ENCODE measurements at regions not wholly inside any gene's neighbourhood (a gene's known extent, or its start where the extent isn't known, plus 50 kb on each side); places are given as distances from the start of the nearest gene placed in this dataset.

DNA sequence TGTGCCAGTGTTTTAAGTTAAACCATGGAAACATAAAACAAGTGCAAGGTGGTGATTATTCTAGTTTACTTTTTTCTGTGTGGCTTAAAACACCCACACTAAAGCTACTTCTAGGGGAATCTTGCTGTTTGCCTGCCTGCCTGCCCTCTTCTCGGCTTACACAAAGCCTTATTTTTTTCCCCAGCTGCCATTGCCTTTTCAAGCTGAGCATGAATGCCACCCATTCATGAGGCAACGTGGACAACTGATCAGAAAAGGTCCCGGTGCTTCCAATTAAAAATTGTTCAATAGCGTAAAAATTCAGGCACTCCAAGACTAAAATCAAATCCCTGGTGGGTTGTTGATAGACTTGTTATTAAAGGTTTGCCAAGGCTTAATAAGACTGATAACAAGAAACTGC lies 401.4 kb downstream of the TMEM161B start:
- TF ChIP-seq, protein P1, sequence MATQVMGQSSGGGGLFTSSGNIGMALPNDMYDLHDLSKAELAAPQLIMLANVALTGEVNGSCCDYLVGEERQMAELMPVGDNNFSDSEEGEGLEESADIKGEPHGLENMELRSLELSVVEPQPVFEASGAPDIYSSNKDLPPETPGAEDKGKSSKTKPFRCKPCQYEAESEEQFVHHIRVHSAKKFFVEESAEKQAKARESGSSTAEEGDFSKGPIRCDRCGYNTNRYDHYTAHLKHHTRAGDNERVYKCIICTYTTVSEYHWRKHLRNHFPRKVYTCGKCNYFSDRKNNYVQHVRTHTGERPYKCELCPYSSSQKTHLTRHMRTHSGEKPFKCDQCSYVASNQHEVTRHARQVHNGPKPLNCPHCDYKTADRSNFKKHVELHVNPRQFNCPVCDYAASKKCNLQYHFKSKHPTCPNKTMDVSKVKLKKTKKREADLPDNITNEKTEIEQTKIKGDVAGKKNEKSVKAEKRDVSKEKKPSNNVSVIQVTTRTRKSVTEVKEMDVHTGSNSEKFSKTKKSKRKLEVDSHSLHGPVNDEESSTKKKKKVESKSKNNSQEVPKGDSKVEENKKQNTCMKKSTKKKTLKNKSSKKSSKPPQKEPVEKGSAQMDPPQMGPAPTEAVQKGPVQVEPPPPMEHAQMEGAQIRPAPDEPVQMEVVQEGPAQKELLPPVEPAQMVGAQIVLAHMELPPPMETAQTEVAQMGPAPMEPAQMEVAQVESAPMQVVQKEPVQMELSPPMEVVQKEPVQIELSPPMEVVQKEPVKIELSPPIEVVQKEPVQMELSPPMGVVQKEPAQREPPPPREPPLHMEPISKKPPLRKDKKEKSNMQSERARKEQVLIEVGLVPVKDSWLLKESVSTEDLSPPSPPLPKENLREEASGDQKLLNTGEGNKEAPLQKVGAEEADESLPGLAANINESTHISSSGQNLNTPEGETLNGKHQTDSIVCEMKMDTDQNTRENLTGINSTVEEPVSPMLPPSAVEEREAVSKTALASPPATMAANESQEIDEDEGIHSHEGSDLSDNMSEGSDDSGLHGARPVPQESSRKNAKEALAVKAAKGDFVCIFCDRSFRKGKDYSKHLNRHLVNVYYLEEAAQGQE (IDR thresholded peaks at IDR 0.05; ENCODE audit: insufficient read depth in 1 of 2, low read depth in 2 of 2, low read length in 2 of 2): no peak
- no peak for TF ChIP-seq POLR2AphosphoS5 (IDR thresholded peaks at IDR 0.05; ENCODE audit: low read depth, low read length)
- no peak for TF ChIP-seq SIN3A (IDR thresholded peaks at IDR 0.05; ENCODE audit: borderline replicate concordance, insufficient read depth, low read length)
- no peak for TF ChIP-seq TAF1 (IDR thresholded peaks at IDR 0.05; ENCODE audit: borderline replicate concordance, insufficient read depth, low read length)
- TF ChIP-seq FOXP2 (optimal IDR thresholded peaks at IDR 0.05; ENCODE audit: borderline replicate concordance, extremely low read depth, extremely low read length, insufficient read depth): no peak

DNA sequence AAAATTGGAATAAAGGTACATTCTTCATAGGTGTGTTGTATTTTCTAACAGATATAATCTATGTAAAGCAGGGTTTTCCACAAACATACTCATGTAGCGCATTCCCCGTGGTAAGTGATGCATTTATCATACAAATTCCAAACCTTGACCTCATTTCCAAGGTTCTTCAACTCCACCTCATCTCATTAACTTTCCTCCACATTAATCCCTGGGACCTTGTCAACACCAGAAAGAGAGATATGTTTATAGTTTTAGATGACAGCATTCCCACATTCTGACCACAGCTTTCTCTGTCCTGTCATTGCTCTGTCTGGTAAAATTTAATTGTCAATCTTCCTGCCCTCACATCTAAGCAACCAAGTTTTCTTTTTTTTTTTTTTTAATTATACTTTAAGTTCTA lies 415.1 kb downstream of the TMEM161B start:
- TF ChIP-seq, protein P1 (IDR thresholded peaks at IDR 0.05; ENCODE audit: insufficient read depth in 1 of 2, low read depth in 2 of 2, low read length in 2 of 2): no peak
- TF ChIP-seq SIN3A (IDR thresholded peaks at IDR 0.05; ENCODE audit: borderline replicate concordance, insufficient read depth, low read length): no peak
- no peak for TF ChIP-seq FOXP2 (optimal IDR thresholded peaks at IDR 0.05; ENCODE audit: borderline replicate concordance, extremely low read depth, extremely low read length, insufficient read depth)
- TF ChIP-seq TAF1 (IDR thresholded peaks at IDR 0.05; ENCODE audit: borderline replicate concordance, insufficient read depth, low read length): no peak
- no peak for TF ChIP-seq POLR2AphosphoS5 (IDR thresholded peaks at IDR 0.05; ENCODE audit: low read depth, low read length)

DNA sequence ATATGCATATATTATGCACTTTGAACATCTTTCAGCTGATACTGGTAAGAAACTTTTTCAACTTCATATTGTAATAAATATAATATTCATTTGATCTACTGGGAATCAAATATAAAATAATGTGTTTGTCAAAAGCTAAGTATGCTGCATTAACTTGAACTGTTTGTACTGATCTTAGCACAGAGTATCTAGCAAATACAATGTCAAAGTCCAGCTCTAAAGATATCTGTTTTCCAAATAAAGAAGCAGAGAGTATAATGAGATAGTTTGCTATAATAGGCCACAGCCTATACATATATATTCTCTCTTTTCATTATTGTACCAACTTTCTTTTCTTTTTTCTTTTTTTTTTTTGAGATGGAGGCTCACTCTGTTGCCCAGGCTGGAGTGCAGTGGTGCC lies 417.0 kb downstream of the TMEM161B start:
- TF ChIP-seq POLR2AphosphoS5 (IDR thresholded peaks at IDR 0.05; ENCODE audit: low read depth, low read length): no peak
- no peak for TF ChIP-seq TAF1 (IDR thresholded peaks at IDR 0.05; ENCODE audit: borderline replicate concordance, insufficient read depth, low read length)

DNA sequence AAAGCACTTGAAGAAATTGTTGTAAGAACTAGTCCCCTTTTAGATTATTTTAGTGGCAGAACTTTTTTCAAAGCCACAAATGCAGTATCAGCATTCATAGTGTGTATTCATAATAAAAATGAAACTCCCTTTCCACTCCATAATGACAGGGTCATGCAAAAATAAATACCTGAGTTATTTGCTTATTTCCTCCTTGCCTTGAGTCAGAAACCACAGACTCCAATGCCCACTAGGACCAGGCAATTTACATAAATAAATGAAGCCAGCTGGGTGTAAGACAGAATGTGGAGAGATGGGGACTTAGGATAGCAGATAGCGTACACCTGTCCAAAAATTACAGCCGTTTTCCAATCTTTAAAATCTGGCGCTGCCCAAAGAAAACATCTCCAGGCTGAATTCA lies 417.8 kb downstream of the TMEM161B start:
- TF ChIP-seq TAF1 (IDR thresholded peaks at IDR 0.05; ENCODE audit: borderline replicate concordance, insufficient read depth, low read length): no peak
- TF ChIP-seq, protein P1 (IDR thresholded peaks at IDR 0.05; ENCODE audit: insufficient read depth in 1 of 2, low read depth in 2 of 2, low read length in 2 of 2): no peak
- no peak for TF ChIP-seq SIN3A (IDR thresholded peaks at IDR 0.05; ENCODE audit: borderline replicate concordance, insufficient read depth, low read length)
- no peak for TF ChIP-seq POLR2AphosphoS5 (IDR thresholded peaks at IDR 0.05; ENCODE audit: low read depth, low read length)
- no peak for TF ChIP-seq FOXP2 (optimal IDR thresholded peaks at IDR 0.05; ENCODE audit: borderline replicate concordance, extremely low read depth, extremely low read length, insufficient read depth)

DNA sequence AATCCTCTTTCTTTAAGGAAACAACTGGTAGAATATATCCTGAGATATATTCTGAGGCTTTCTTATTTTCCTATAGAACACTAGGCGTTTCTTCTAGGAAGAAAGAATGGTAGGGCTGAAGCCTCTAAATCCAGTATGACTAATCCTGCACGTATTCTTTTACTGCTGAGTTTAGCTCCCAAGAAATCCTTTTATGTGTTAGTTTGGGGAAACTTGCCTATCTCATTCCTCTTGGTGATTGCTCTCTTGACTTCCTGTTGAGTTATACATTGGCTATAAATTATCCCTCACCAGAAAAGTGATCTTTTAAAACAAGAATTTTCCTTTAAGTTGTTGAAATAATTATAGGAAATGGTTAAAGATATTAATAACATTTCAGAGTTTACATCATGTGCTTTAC lies 422.9 kb downstream of the TMEM161B start:
- TF ChIP-seq SIN3A (IDR thresholded peaks at IDR 0.05; ENCODE audit: borderline replicate concordance, insufficient read depth, low read length): no peak
- TF ChIP-seq FOXP2 (optimal IDR thresholded peaks at IDR 0.05; ENCODE audit: borderline replicate concordance, extremely low read depth, extremely low read length, insufficient read depth): no peak
- TF ChIP-seq POLR2AphosphoS5 (IDR thresholded peaks at IDR 0.05; ENCODE audit: low read depth, low read length): no peak
- TF ChIP-seq TAF1 (IDR thresholded peaks at IDR 0.05; ENCODE audit: borderline replicate concordance, insufficient read depth, low read length): no peak
- TF ChIP-seq, protein P1 (IDR thresholded peaks at IDR 0.05; ENCODE audit: insufficient read depth in 1 of 2, low read depth in 2 of 2, low read length in 2 of 2): no peak
